ENCODE measurements at regions not wholly inside any gene's neighbourhood (a gene's known extent, or its start where the extent isn't known, plus 50 kb on each side); places are given as distances from the start of the nearest gene placed in this dataset.

GRCh38 chr9:784916-785315 lies 56.6 kb upstream of the DMRT1 start:
- H3K9me3 ChIP-seq (ENCODE audit: control insufficient read depth in 4 of 4, low read length in 3 of 4), result no peaks in the 10 kb centered on the region
- H3K27ac ChIP-seq (ENCODE audit: low read depth in 1 of 2, low read length in 2 of 2), result no peak overlapping the region
- H3K4me3 ChIP-seq (ENCODE audit: low read depth in 1 of 3, low read length in 3 of 3), result no peak overlapping the region
- DNase-seq (ENCODE audit: low spot score), result no peak
- no peaks in the 10 kb centered on the region for H3K36me3 ChIP-seq (ENCODE audit: control insufficient read depth in 4 of 4, insufficient read depth in 3 of 4, low read depth in 1 of 4, low read length in 3 of 4)
- no peaks in the 10 kb centered on the region for H3K4me1 ChIP-seq (ENCODE audit: control insufficient read depth in 4 of 4, insufficient read depth in 4 of 4, low read length in 3 of 4)
- WGBS, result 86% methylated on average over 2 of the region's 2 CpGs
- no peaks in the 10 kb centered on the region for H3K27me3 ChIP-seq (ENCODE audit: control insufficient read depth in 4 of 4, insufficient read depth in 4 of 4, low read length in 3 of 4)
- no peak overlapping the region for H3K9ac ChIP-seq (ENCODE audit: low read depth in 1 of 2, low read length in 2 of 2)
- no peak for TF ChIP-seq RXRA (IDR thresholded peaks at IDR 0.05)
- TF ChIP-seq ZBTB33 (IDR thresholded peaks at IDR 0.05), result no peak
- no peak for TF ChIP-seq CTCF (IDR thresholded peaks at IDR 0.05; ENCODE audit: low read depth, low read length, missing input control)
- no peak for TF ChIP-seq RAD21 (IDR thresholded peaks at IDR 0.05)

- 74% methylated on average over 5 of the region's 5 CpGs for WGBS
- no peaks in the 10 kb centered on the region for H3K27me3 ChIP-seq (ENCODE audit: control insufficient read depth in 4 of 4, insufficient read depth in 4 of 4, low read length in 3 of 4)
Measured at GRCh38 chr9:785997-786396, 55.5 kb upstream of the DMRT1 start.

More at GRCh38 chr9:785997-786396, 55.5 kb upstream of the DMRT1 start:
- no peak for TF ChIP-seq ZBTB33 (IDR thresholded peaks at IDR 0.05)
- TF ChIP-seq CTCF (IDR thresholded peaks at IDR 0.05; ENCODE audit: low read depth, low read length, missing input control), result no peak
- TF ChIP-seq HNF4G (IDR thresholded peaks at IDR 0.05), result no peak
- TF ChIP-seq FOXA1 (IDR thresholded peaks at IDR 0.05), result no peak
- TF ChIP-seq ATF3 (IDR thresholded peaks at IDR 0.05), result no peak
- no peak for TF ChIP-seq JUND (IDR thresholded peaks at IDR 0.05)
- TF ChIP-seq HNF4A (conservative IDR thresholded peaks at IDR 0.05), result no peak
- no peak for TF ChIP-seq FOXA2 (IDR thresholded peaks at IDR 0.05)
- TF ChIP-seq RAD21 (IDR thresholded peaks at IDR 0.05), result no peak
- no peak for TF ChIP-seq YY1 (IDR thresholded peaks at IDR 0.05)
- TF ChIP-seq GABPA (IDR thresholded peaks at IDR 0.05 in 1 of 2, conservative IDR thresholded peaks at IDR 0.05 in 1 of 2), result no peak
- no peak for TF ChIP-seq MAX (IDR thresholded peaks at IDR 0.05)
- TF ChIP-seq EGR1 (IDR thresholded peaks at IDR 0.05; ENCODE audit: low read depth in 2 of 2), result no peak
- no peak for TF ChIP-seq SP1 (IDR thresholded peaks at IDR 0.05)
- no peak for TF ChIP-seq RXRA (IDR thresholded peaks at IDR 0.05)
- no peak for TF ChIP-seq NR2F2 (IDR thresholded peaks at IDR 0.05)
- TF ChIP-seq REST (IDR thresholded peaks at IDR 0.05), result no peak
- no peak for TF ChIP-seq TAF1 (conservative IDR thresholded peaks at IDR 0.05)
- H3K4me3 ChIP-seq (ENCODE audit: low read depth in 1 of 3, low read length in 3 of 3), result no peak overlapping the region
- H3K36me3 ChIP-seq (ENCODE audit: control insufficient read depth in 4 of 4, insufficient read depth in 3 of 4, low read depth in 1 of 4, low read length in 3 of 4), result no peaks in the 10 kb centered on the region
- no peak for DNase-seq (ENCODE audit: low spot score)
- H3K4me1 ChIP-seq (ENCODE audit: control insufficient read depth in 4 of 4, insufficient read depth in 4 of 4, low read length in 3 of 4), result no peaks in the 10 kb centered on the region
- no peak overlapping the region for H3K27ac ChIP-seq (ENCODE audit: low read depth in 1 of 2, low read length in 2 of 2)
- no peak overlapping the region for H3K9ac ChIP-seq (ENCODE audit: low read depth in 1 of 2, low read length in 2 of 2)
- H3K9me3 ChIP-seq (ENCODE audit: control insufficient read depth in 4 of 4, low read length in 3 of 4), result no peaks in the 10 kb centered on the region
